H1 (cell line): ENCODE measurements at regions not wholly inside any gene's neighbourhood (a gene's known extent, or its start where the extent isn't known, plus 50 kb on each side); places are given as distances from the start of the nearest gene placed in this dataset.

Experiments used
- CTCF ChIA-PET: fragments of 300-600 bp; sonication (Branson Sonifier 250); formaldehyde crosslinking; loops from one replicate; lab custom pipeline; 2021; ENCODE audit not compliant: partially characterized antibody; lab: Charles Lee
- POLR2A ChIA-PET: fragments of 300-600 bp; sonication (Branson Sonifier 250); formaldehyde crosslinking; loops from one replicate; lab custom pipeline; 2021; ENCODE audit warnings: inconsistent platforms; ENCODE audit not compliant: partially characterized antibody; lab: Charles Lee
- DNase-seq, 2 experiments: peaks; one replicate each; pipeline versions ENCODE4 v3.0.0 to v3.0.0-alpha.2; 2010 to 2022; ENCODE audit warnings: low spot score in 2 of 2, low read depth in 1 of 2, mixed read lengths in 1 of 2
- FAIRE-seq: peaks from 2 replicates; lab custom pipeline; 2011; peaks lifted over from hg19 to GRCh38; lab: Jason Lieb, UNC
- H2AFZ ChIP-seq: 2 replicates; pipeline ENCODE4 v1.8.1; 2012; ENCODE audit warnings: low read length, inconsistent platforms
- H2AK5ac ChIP-seq: 2 replicates; pipeline ENCODE4 v1.6.1; 2013; ENCODE audit warnings: low read depth, low read length
- H2BK120ac ChIP-seq: replicated peaks from 2 replicates; pipeline ENCODE3; 2013; ENCODE audit warnings: low read depth, low read length, inconsistent platforms
- H2BK12ac ChIP-seq: 2 replicates; pipeline ENCODE4 v1.6.1; 2013; ENCODE audit warnings: low read depth, low read length
- H2BK15ac ChIP-seq: 2 replicates; pipeline ENCODE4 v1.6.1; 2013; ENCODE audit warnings: low read length
- H2BK20ac ChIP-seq: 2 replicates; pipeline ENCODE4 v1.6.1; 2013; ENCODE audit warnings: low read length
- H2BK5ac ChIP-seq: 2 replicates; pipeline ENCODE4 v1.6.1; 2013; ENCODE audit warnings: low read depth, low read length
- H3K14ac ChIP-seq: 2 replicates; pipeline ENCODE4 v1.6.1; 2013; ENCODE audit warnings: inconsistent platforms; ENCODE audit not compliant: insufficient read length
- H3K18ac ChIP-seq: 2 replicates; pipeline ENCODE4 v1.6.1; 2013; ENCODE audit warnings: low read length; ENCODE audit errors: extremely low read depth
- H3K23ac ChIP-seq: 2 replicates; pipeline ENCODE4 v1.6.1; 2013; ENCODE audit warnings: inconsistent platforms; ENCODE audit not compliant: insufficient read length
- H3K23me2 ChIP-seq: 2 replicates; pipeline ENCODE4 v1.6.1; 2013; ENCODE audit warnings: low read depth, low read length
- H3K27ac ChIP-seq: 2 replicates; pipeline ENCODE4 v1.6.1; 2011; ENCODE audit warnings: low read depth, low read length, inconsistent platforms
- H3K27me3 ChIP-seq, 4 experiments: replicated peaks in 1 of 4; 1 replicate in 1 of 4; 2 replicates in 3 of 4; pipeline versions ENCODE4 v1.6.1 to v1.8.1; 2011 to 2013; ENCODE audit warnings: low read length in 3 of 4, mild to moderate bottlenecking in 3 of 4, inconsistent platforms in 2 of 4, mixed read lengths in 2 of 4, moderate library complexity in 1 of 4; ENCODE audit not compliant: control insufficient read depth in 3 of 4, insufficient read depth in 3 of 4; ENCODE audit errors: extremely low read depth in 1 of 4
- H3K36me3 ChIP-seq, 4 experiments: 2 replicates each; pipeline versions ENCODE4 v1.6.1 to v1.8.1; 2011 to 2013; ENCODE audit warnings: mild to moderate bottlenecking in 4 of 4, low read length in 3 of 4, moderate library complexity in 2 of 4, control low read depth in 1 of 4, inconsistent platforms in 1 of 4; ENCODE audit not compliant: insufficient read depth in 4 of 4, control insufficient read depth in 2 of 4
- H3K4ac ChIP-seq: replicated peaks from 2 replicates; pipeline ENCODE3; 2013; ENCODE audit warnings: low read length, low read depth, mixed read lengths, inconsistent platforms; ENCODE audit not compliant: insufficient read length
- H3K4me1 ChIP-seq, 4 experiments: replicated peaks in 1 of 4; 1 replicate in 1 of 4; 2 replicates in 3 of 4; pipeline versions ENCODE4 v1.6.1 to v1.8.1; 2011 to 2013; ENCODE audit warnings: low read length in 3 of 4, inconsistent platforms in 2 of 4, mixed read lengths in 1 of 4; ENCODE audit not compliant: insufficient read depth in 4 of 4, control insufficient read depth in 3 of 4
- H3K4me2 ChIP-seq, 2 experiments: 2 replicates each; pipeline versions ENCODE4 v1.6.1 to v1.8.1; 2011 to 2013; ENCODE audit warnings: low read depth in 2 of 2, low read length in 2 of 2, control low read depth in 1 of 2, inconsistent platforms in 1 of 2, mild to moderate bottlenecking in 1 of 2; ENCODE audit not compliant: insufficient read depth in 1 of 2
- H3K4me3 ChIP-seq, 4 experiments: fragments of 200-600, 300-600 bp in 1 of 4; sonication (generic), shearing (Covaris generic), sonication (Bioruptor Twin) in 1 of 4; 2 replicates each; pipeline versions ENCODE4 v1.5.1 to v1.8.1; 2011 to 2016; ENCODE audit warnings: low read length in 4 of 4, low read depth in 3 of 4, control low read depth in 2 of 4, inconsistent platforms in 2 of 4, mild to moderate bottlenecking in 2 of 4, mixed read lengths in 1 of 4, moderate library complexity in 1 of 4; ENCODE audit not compliant: insufficient read depth in 2 of 4; ENCODE audit errors: extremely low read depth in 1 of 4
- H3K56ac ChIP-seq: replicated peaks from 2 replicates; pipeline ENCODE3; 2013; ENCODE audit warnings: low read depth, mild to moderate bottlenecking, mixed read lengths, low read length, inconsistent platforms; ENCODE audit not compliant: insufficient read length
- H3K79me1 ChIP-seq: 2 replicates; pipeline ENCODE4 v1.6.1; 2013; ENCODE audit warnings: low read depth, low read length, control low read depth
- H3K79me2 ChIP-seq, 2 experiments: 2 replicates each; pipeline versions ENCODE4 v1.6.1 to v1.8.1; 2012 to 2013; ENCODE audit warnings: low read length in 2 of 2, mild to moderate bottlenecking in 2 of 2, inconsistent platforms in 1 of 2; ENCODE audit not compliant: insufficient read depth in 2 of 2, control insufficient read depth in 1 of 2
- H3K9ac ChIP-seq, 4 experiments: replicated peaks in 1 of 4; 1 replicate in 1 of 4; 2 replicates in 3 of 4; pipeline versions ENCODE4 v1.6.1 to v1.8.1; 2011 to 2013; ENCODE audit warnings: low read depth in 3 of 4, low read length in 3 of 4, control low read depth in 2 of 4, mild to moderate bottlenecking in 2 of 4, moderate library complexity in 2 of 4, inconsistent platforms in 1 of 4; ENCODE audit errors: extremely low read depth in 1 of 4
- H3K9me3 ChIP-seq, 2 experiments: 2 replicates each; pipeline versions ENCODE4 v1.6.1 to v1.8.1; 2012 to 2013; ENCODE audit warnings: mild to moderate bottlenecking in 2 of 2, moderate library complexity in 2 of 2, control low read depth in 1 of 2, inconsistent platforms in 1 of 2, low read depth in 1 of 2, low read length in 1 of 2, mixed read lengths in 1 of 2; ENCODE audit not compliant: insufficient read depth in 2 of 2
- H4K20me1 ChIP-seq, 2 experiments: replicated peaks in 1 of 2; 2 replicates each; pipeline versions ENCODE3 to v1.8.1; 2011 to 2013; ENCODE audit warnings: inconsistent platforms in 2 of 2, low read length in 2 of 2, mild to moderate bottlenecking in 1 of 2; ENCODE audit not compliant: insufficient read depth in 2 of 2, control insufficient read depth in 1 of 2
- H4K5ac ChIP-seq: 2 replicates; pipeline ENCODE4 v1.6.1; 2013; ENCODE audit warnings: low read length, low read depth, mixed read lengths, inconsistent platforms; ENCODE audit not compliant: insufficient read length
- H4K8ac ChIP-seq: 2 replicates; pipeline ENCODE4 v1.8.0; 2013; ENCODE audit warnings: mild to moderate bottlenecking, moderate library complexity, low read length, inconsistent platforms; ENCODE audit not compliant: insufficient read depth; ENCODE audit errors: extremely low read depth
- H4K91ac ChIP-seq: replicated peaks from 2 replicates; pipeline ENCODE3; 2013; ENCODE audit warnings: low read length, mixed read lengths, inconsistent platforms; ENCODE audit not compliant: insufficient read length
- ATF2 ChIP-seq: IDR thresholded peaks from 2 replicates; pipeline ENCODE4 v1.6.1; 2012; ENCODE audit warnings: low read length, inconsistent platforms
- WGBS, 2 experiments: shearing (Covaris generic) in 1 of 2; methylation state at CpG; one replicate each; pipeline versions ENCODE4 v1.1.6 to v1.1.7; 2013 to 2015; ENCODE audit warnings: low lambda C conversion rate in 2 of 2, mixed read lengths in 2 of 2, inconsistent platforms in 1 of 2, low coverage in 1 of 2, missing lambda C conversion rate in 1 of 2; ENCODE audit not compliant: insufficient replicate concordance in 2 of 2, insufficient coverage in 1 of 2, insufficient read length in 1 of 2; ENCODE audit errors: extremely low coverage in 1 of 2, missing lambda C conversion rate in 1 of 2; 5-methylcytosine and 5-hydroxymethylcytosine counted together

GRCh38 chr1:38598118-38598517 is 261.5 kb downstream of the RRAGC start:
- H2BK15ac ChIP-seq, result no peak overlapping the region
- H3K4me1 ChIP-seq, result peaks cover 0 to 3% (median 0%) of the 10 kb centered on the region in 4 experiments; a peak in 2 of 7 replicates
- H4K91ac ChIP-seq, result no peak overlapping the region
- no peak overlapping the region for H2BK20ac ChIP-seq
- no peak overlapping the region for H2BK120ac ChIP-seq
- no peak overlapping the region for H2BK12ac ChIP-seq
- H3K18ac ChIP-seq, result no peak overlapping the region
- CTCF ChIA-PET, result interaction anchor here (0.6 to 1.3 kb wide), 5 partner anchors 10 to 775 kb away, joined by 3 to 4 read pairs (median 3); no protein-coding TSS in a partner anchor
- no peaks in the 10 kb centered on the region for H3K79me2 ChIP-seq
- H3K27ac ChIP-seq, result no peak overlapping the region
- no peak overlapping the region for H2AFZ ChIP-seq
- H3K56ac ChIP-seq, result no peak overlapping the region
- no peak overlapping the region for H3K23ac ChIP-seq
- no peak overlapping the region for H3K4me3 ChIP-seq
- no peak overlapping the region for H3K4ac ChIP-seq
- H3K9ac ChIP-seq, result no peak overlapping the region
- H4K20me1 ChIP-seq, result no peaks in the 10 kb centered on the region
- no peaks in the 10 kb centered on the region for H3K36me3 ChIP-seq
- no peaks in the 10 kb centered on the region for H3K23me2 ChIP-seq
- TF ChIP-seq ATF2, result no peak
- H3K27me3 ChIP-seq, result peaks cover 8 to 48% (median 32%) of the 10 kb centered on the region in 4 experiments
- no peak overlapping the region for H2AK5ac ChIP-seq
- H2BK5ac ChIP-seq, result no peak overlapping the region
- WGBS, 2 experiments, result 92% methylated on average over 1 of the region's 1 CpG; no CpG with 5 or more reads in 1 of the 2 experiments
- H4K8ac ChIP-seq, result no peak overlapping the region
- no peaks in the 10 kb centered on the region for H3K79me1 ChIP-seq
- no peaks in the 10 kb centered on the region for H3K9me3 ChIP-seq
- FAIRE-seq (no peak), DNase-seq (no peak)
- no peak overlapping the region for H4K5ac ChIP-seq
- H3K14ac ChIP-seq, result no peak overlapping the region
- H3K4me2 ChIP-seq, result no peak overlapping the region
- POLR2A ChIA-PET, result no interaction called here
